Tibial artery (tissue), 4 donors: ENCODE measurements at regions not wholly inside any gene's neighbourhood (a gene's known extent, or its start where the extent isn't known, plus 50 kb on each side); places are given as distances from the start of the nearest gene placed in this dataset.

Source experiments
- DNase-seq, 2 donors: peaks; one replicate each; pipeline ENCODE4 v3.0.0-alpha.2; 2019
- H3K27ac ChIP-seq, 2 donors: fragments of 200-600 bp; sonication (generic) in 1 of 2; 1 replicate in 1 of 2; 2 replicates in 1 of 2; pipeline ENCODE4 v1.5.1; 2018 to 2019; ENCODE audit warnings: mild to moderate bottlenecking in 1 of 2
- H3K27me3 ChIP-seq, 2 donors: fragments of 200-600 bp; sonication (generic) in 1 of 2; one replicate each; pipeline versions ENCODE4 v1.5.1 to v1.6.0; 2016 to 2019
- H3K36me3 ChIP-seq, 3 donors: fragments of 200-600 bp; sonication (generic) in 2 of 3; one replicate each; pipeline ENCODE4 v1.5.1; 2016 to 2019; ENCODE audit warnings: mild to moderate bottlenecking in 2 of 3
- H3K4me1 ChIP-seq, 4 donors: fragments of 200-600 bp; sonication (generic) in 2 of 4; 1 replicate in 3 of 4; 2 replicates in 1 of 4; pipeline ENCODE4 v1.5.1; 2016 to 2019
- H3K4me3 ChIP-seq, 2 donors: fragments of 200-600 bp; sonication (generic) in 1 of 2; 1 replicate in 1 of 2; 2 replicates in 1 of 2; pipeline ENCODE4 v1.5.1; 2018 to 2019; ENCODE audit warnings: mild to moderate bottlenecking in 2 of 2
- H3K9me3 ChIP-seq, 3 donors: fragments of 200-600 bp; sonication (generic) in 1 of 3; one replicate each; pipeline ENCODE4 v1.5.1; 2016 to 2019
- intact Hi-C: fragments of 100-400 bp; cut with DNase I; formaldehyde crosslinking; loops from one replicate; pipeline ENCODE4 v1.15.0; 2023; ENCODE audit warnings: low total_unique reads
- TF ChIP-seq, protein P1 (sequence below), 2 experiments: fragments of 200-600 bp in 1 of 2; fragments of 450-650 bp in 1 of 2; IDR thresholded peaks; one replicate each; pipeline ENCODE4 v1.5.1; 2017 to 2019; ENCODE audit warnings: antibody characterized with exemption in 2 of 2, mild to moderate bottlenecking in 1 of 2, moderate library complexity in 1 of 2

DNA sequence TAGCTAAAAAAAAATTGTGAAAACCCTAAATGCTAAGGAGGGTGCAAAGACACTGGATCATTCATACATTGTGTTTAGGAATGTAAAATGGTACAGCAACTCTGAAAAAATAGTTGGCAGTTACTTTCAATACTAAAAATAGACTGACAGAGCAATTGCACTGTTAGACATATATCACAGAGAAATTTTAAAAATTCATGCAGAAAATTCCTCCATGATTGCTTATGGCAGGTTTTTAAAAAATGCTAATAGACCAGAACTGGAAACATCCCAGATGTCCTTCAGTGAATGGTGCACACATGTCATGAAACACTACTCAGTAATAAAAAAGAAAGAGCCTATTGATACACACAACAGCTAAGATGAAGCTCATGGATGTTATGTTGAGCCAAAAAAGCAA lies 349.8 kb upstream of the DAB2 start:
- no peaks in the 10 kb centered on the region for H3K9me3 ChIP-seq
- no peak for DNase-seq
- H3K4me3 ChIP-seq: no peak overlapping the region
- peaks cover 0 to 15% (median 0%) of the 10 kb centered on the region in 4 donors for H3K4me1 ChIP-seq
- intact Hi-C loops: no loop called here
- no peaks in the 10 kb centered on the region for H3K27me3 ChIP-seq
- TF ChIP-seq, protein P1, sequence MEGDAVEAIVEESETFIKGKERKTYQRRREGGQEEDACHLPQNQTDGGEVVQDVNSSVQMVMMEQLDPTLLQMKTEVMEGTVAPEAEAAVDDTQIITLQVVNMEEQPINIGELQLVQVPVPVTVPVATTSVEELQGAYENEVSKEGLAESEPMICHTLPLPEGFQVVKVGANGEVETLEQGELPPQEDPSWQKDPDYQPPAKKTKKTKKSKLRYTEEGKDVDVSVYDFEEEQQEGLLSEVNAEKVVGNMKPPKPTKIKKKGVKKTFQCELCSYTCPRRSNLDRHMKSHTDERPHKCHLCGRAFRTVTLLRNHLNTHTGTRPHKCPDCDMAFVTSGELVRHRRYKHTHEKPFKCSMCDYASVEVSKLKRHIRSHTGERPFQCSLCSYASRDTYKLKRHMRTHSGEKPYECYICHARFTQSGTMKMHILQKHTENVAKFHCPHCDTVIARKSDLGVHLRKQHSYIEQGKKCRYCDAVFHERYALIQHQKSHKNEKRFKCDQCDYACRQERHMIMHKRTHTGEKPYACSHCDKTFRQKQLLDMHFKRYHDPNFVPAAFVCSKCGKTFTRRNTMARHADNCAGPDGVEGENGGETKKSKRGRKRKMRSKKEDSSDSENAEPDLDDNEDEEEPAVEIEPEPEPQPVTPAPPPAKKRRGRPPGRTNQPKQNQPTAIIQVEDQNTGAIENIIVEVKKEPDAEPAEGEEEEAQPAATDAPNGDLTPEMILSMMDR (IDR thresholded peaks at IDR 0.05): no peak
- H3K36me3 ChIP-seq: no peaks in the 10 kb centered on the region
- no peak overlapping the region for H3K27ac ChIP-seq

DNA sequence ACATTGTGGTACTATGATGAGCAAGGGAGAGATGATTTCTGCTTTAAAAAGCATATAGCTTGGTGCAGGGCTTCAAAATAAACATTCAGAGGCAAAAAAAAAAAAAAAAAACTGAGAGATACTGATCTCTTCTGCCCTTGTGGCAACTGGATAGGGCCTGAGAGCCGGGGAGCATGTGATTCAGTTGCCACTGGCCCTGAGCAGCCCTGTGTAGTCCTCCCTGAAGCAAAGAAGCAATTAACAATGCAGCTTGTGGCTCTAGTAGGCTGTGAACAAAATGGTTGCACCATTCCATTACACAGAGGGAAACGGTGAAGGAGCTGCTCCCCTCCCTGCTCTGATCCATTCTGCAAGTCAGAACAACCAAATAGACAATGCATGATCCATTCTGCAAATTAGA lies 347.5 kb upstream of the DAB2 start:
- TF ChIP-seq, protein P1 (IDR thresholded peaks at IDR 0.05): no peak
- no peaks in the 10 kb centered on the region for H3K27me3 ChIP-seq
- no peaks in the 10 kb centered on the region for H3K9me3 ChIP-seq
- H3K36me3 ChIP-seq: no peaks in the 10 kb centered on the region
- H3K27ac ChIP-seq: no peak overlapping the region
- no peak for DNase-seq
- intact Hi-C loops: no loop called here
- H3K4me3 ChIP-seq: no peak overlapping the region
- H3K4me1 ChIP-seq: peaks cover 0 to 15% (median 0%) of the 10 kb centered on the region in 4 donors

DNA sequence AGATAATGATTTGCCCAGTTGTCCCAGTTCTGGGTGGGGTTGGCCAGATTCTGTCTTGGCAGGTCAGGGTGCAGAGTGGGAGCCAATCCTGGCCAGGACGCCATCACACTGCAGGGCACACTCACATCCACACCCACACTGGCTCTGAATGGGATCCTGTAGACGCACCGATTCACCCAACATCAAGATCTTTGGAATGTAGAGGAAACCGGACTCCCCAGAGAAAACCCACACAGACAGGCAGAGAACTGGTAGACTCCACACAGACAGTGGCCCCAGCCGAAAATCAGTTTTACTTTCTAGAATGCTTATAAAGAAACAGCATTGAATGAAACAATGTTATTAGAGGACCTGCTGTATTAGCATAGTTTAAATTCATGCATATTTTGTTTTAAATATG lies 343.1 kb upstream of the DAB2 start:
- Histone ChIP-seq H3K4me1 (peaks cover 0 to 9% (median 0%) of the 10 kb centered on the region in 4 donors), H3K27me3 (no peaks in the 10 kb centered on the region), H3K27ac (no peak overlapping the region), H3K4me3 (no peak overlapping the region), H3K9me3 (no peaks in the 10 kb centered on the region), H3K36me3 (no peaks in the 10 kb centered on the region)
- DNase-seq: no peak
- TF ChIP-seq, protein P1 (IDR thresholded peaks at IDR 0.05): no peak
- intact Hi-C loops: no loop called here

DNA sequence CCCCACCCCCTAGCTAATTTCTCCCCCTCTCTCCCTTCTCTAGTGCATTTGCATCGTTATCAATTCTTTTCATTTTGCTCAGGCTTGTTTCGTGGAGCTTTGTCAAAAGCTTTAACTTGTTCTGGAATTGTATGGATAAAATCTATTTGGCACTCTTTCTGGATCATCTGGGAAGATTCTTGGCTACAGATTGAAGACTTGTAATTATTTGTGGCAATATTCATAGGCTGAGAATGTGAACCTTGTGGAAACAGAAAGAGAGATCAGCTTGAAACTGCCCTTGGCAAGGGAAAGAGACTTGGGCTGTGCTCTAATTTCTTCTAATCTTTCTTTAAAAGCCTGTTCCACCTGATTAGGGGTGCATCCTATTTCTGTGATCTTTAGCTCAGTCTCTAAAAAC lies 340.6 kb upstream of the DAB2 start:
- no peaks in the 10 kb centered on the region for H3K9me3 ChIP-seq
- no peaks in the 10 kb centered on the region for H3K27me3 ChIP-seq
- no peaks in the 10 kb centered on the region for H3K36me3 ChIP-seq
- DNase-seq: no peak
- no peak overlapping the region for H3K4me3 ChIP-seq
- H3K27ac ChIP-seq: peak overlapping the region; percentile 9 to 12
- intact Hi-C loops: no loop called here
- H3K4me1 ChIP-seq: peaks cover 0 to 28% (median 1%) of the 10 kb centered on the region in 4 donors
- TF ChIP-seq, protein P1 (IDR thresholded peaks at IDR 0.05): no peak

DNA sequence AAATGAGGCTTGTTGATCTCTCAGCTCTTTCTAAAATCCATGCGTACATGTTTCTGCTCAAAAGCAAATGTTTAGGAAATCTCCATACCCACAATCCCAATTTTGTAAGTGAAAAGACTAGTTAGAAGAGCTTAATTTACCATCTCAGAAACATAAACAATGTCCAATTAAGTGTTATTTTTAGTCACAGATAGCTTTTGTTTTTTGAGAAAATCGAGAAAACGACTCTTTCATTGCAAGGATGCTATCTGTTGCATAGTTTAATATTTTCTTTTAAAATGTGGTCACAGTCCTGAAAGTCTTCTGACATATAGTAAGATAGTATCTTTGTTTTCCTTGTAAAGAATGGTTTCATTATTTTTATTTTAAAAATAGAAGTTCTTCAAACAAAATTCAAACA lies 338.0 kb upstream of the DAB2 start:
- H3K4me3 ChIP-seq: no peak overlapping the region
- no peaks in the 10 kb centered on the region for H3K9me3 ChIP-seq
- intact Hi-C loops: no loop called here
- TF ChIP-seq, protein P1 (IDR thresholded peaks at IDR 0.05): no peak
- peaks cover 0 to 43% (median 5%) of the 10 kb centered on the region in 4 donors for H3K4me1 ChIP-seq
- no peak for DNase-seq
- peak overlapping the region; percentile 78 to 83 for H3K27ac ChIP-seq
- no peaks in the 10 kb centered on the region for H3K36me3 ChIP-seq
- no peaks in the 10 kb centered on the region for H3K27me3 ChIP-seq
